Mesothelial cell of epicardium (in vitro differentiated cells): ENCODE measurements at regions not wholly inside any gene's neighbourhood (a gene's known extent, or its start where the extent isn't known, plus 50 kb on each side); places are given as distances from the start of the nearest gene placed in this dataset.
A peak's percentile ranks its signal among the peaks of the same experiment; 100 is the strongest.

Experiments
- DNase-seq, 2 experiments: peaks; one replicate each; pipeline ENCODE4 v3.0.0; 2021; ENCODE audit warnings: low spot score in 2 of 2; ENCODE audit not compliant: unreplicated experiment in 2 of 2
- H3K27ac Mint-ChIP-seq: 2 replicates; pipeline ENCODE4 v1.8.0; 2021; ENCODE audit warnings: mixed read lengths
- H3K27me3 Mint-ChIP-seq: 2 replicates; pipeline ENCODE4 v1.8.0; 2021; ENCODE audit warnings: low read depth, mixed read lengths
- H3K36me3 Mint-ChIP-seq: 2 replicates; pipeline ENCODE4 v1.8.0; 2021; ENCODE audit warnings: mixed read lengths
- H3K4me1 Mint-ChIP-seq: 2 replicates; pipeline ENCODE4 v1.8.0; 2021; ENCODE audit warnings: mixed read lengths
- H3K4me3 Mint-ChIP-seq: 2 replicates; pipeline ENCODE4 v1.8.0; 2021; ENCODE audit warnings: mild to moderate bottlenecking, moderate library complexity, mixed read lengths
- H3K9me3 Mint-ChIP-seq: 2 replicates; pipeline ENCODE4 v1.8.0; 2021; ENCODE audit warnings: mixed read lengths
- TF ChIP-seq, protein P1 (sequence below): fragments of 200-600 bp; sonication (generic); IDR thresholded peaks from one replicate; pipeline ENCODE4 v1.5.0; 2021; ENCODE audit warnings: antibody characterized with exemption; ENCODE audit not compliant: unreplicated experiment

DNA sequence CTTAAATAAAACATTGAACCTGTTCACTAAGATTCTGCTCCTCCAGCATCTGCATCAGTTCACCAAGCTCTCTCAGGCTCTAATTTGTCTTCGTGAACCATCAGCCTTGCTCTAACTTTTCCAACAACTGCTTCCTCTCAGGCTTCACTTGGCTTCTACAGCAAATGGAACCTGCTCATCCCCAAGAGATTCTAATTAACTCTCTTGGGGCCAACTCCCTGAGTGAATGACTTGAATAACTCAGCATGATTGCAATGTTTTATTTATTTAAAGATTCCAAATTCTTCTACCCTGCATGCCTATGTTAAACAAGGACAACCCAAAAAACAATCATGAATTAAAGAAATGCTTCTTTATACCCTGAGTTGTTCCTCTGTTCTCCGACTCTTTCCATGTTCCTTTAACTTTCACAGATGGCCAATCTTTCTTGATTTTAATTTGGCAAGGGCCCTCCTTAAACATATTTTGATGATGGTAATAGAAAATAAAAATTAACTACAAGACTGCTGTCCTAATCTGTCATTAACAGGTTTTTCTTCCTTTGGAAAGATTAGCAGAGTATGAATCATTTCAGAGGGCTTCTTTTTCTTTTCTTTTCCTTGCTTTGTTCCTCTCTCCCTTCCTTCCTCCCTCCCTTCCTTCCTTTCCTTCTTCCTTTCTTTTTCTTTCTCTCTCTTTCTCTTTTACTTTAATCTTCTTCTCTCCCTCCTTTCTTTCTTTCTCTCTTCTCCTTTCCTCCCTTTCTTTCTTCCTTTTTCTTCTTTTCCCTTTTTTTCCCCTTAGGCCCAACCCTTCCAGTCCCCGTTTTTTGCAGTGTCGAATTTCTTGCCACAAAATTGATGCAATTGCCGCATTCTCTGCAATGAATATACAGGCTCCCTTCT lies 195.0 kb upstream of the RHOBTB1 start:
- no peaks in the 10 kb centered on the region for H3K27me3 Mint-ChIP-seq
- peak overlapping the region; percentile 43 for H3K27ac Mint-ChIP-seq
- no peak for DNase-seq
- H3K4me3 Mint-ChIP-seq, result no peak overlapping the region
- peaks cover 17% of the 10 kb centered on the region for H3K9me3 Mint-ChIP-seq
- TF ChIP-seq, protein P1, sequence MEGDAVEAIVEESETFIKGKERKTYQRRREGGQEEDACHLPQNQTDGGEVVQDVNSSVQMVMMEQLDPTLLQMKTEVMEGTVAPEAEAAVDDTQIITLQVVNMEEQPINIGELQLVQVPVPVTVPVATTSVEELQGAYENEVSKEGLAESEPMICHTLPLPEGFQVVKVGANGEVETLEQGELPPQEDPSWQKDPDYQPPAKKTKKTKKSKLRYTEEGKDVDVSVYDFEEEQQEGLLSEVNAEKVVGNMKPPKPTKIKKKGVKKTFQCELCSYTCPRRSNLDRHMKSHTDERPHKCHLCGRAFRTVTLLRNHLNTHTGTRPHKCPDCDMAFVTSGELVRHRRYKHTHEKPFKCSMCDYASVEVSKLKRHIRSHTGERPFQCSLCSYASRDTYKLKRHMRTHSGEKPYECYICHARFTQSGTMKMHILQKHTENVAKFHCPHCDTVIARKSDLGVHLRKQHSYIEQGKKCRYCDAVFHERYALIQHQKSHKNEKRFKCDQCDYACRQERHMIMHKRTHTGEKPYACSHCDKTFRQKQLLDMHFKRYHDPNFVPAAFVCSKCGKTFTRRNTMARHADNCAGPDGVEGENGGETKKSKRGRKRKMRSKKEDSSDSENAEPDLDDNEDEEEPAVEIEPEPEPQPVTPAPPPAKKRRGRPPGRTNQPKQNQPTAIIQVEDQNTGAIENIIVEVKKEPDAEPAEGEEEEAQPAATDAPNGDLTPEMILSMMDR, result no peak
- H3K36me3 Mint-ChIP-seq, result peaks cover 5% of the 10 kb centered on the region
- H3K4me1 Mint-ChIP-seq, result peaks cover 23% of the 10 kb centered on the region

DNA sequence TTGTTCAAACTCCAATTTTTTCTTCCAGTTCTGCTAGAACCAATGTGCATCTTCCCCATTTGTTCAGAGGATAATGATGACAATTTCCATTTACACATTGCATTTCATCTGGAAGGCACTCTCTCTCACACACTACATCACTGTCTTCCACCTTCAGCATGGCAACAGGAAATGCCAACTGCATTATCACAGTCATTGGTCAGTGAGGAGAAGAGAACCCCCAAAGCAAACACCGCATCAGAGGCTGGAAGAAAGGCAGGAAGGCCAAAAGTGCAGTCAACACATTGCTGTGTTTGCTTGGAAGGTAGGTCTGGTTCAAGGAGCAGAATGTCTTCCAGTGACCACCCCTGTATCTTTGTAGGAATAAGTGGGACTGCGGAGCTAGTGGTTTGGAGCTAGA lies 192.2 kb upstream of the RHOBTB1 start:
- no peak overlapping the region for H3K4me3 Mint-ChIP-seq
- H3K9me3 Mint-ChIP-seq, result peaks cover 18% of the 10 kb centered on the region
- no peak for DNase-seq
- H3K27ac Mint-ChIP-seq, result no peak overlapping the region
- H3K27me3 Mint-ChIP-seq, result no peaks in the 10 kb centered on the region
- H3K36me3 Mint-ChIP-seq, result peaks cover 3% of the 10 kb centered on the region
- TF ChIP-seq, protein P1, result no peak
- peaks cover 23% of the 10 kb centered on the region for H3K4me1 Mint-ChIP-seq

DNA sequence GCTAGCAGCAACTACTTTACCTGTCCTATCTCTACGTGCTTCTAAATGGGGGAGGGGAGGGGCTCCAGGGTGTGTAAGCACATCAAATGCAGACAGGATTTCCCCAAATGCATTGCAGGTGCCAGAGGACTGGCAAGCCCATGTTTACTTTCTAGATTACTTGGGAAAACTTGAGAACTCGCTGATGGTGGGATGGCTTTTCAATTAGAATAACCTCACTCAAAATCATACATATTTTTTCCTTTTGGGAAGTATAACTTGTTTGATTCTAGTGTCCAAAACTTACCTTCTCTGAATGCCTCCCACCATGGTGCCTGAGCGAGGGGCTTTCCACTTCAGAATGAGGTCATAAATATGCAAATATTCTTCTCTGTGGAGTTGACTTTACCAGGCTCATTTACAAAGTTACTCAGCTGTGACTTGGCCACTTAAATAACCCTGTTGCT lies 191.3 kb upstream of the RHOBTB1 start:
- H3K36me3 Mint-ChIP-seq, result peaks cover 3% of the 10 kb centered on the region
- H3K4me3 Mint-ChIP-seq, result no peak overlapping the region
- peaks cover 25% of the 10 kb centered on the region for H3K4me1 Mint-ChIP-seq
- TF ChIP-seq, protein P1, result no peak
- no peak overlapping the region for H3K27ac Mint-ChIP-seq
- peaks cover 18% of the 10 kb centered on the region for H3K9me3 Mint-ChIP-seq
- DNase-seq, result no peak
- H3K27me3 Mint-ChIP-seq, result no peaks in the 10 kb centered on the region

DNA sequence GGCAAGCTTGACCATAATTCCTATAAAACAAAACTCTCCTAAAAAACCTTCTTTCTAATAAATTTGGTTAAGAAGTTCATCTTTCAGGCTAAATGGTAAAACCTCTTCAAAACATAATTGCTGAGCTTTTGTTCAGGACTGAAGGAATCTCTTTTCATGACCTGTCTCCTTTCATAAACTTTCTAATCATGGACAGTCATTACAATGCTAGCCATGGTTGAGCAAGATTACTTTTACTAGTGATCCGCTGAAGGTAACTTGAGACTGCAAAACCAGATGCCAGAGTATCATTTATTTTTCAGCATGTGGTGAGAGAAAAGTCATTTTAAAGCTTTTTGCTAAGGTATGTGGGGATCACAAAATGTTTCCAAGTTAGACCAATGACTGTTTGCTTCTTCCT lies 186.4 kb upstream of the RHOBTB1 start:
- peaks cover 3% of the 10 kb centered on the region for H3K36me3 Mint-ChIP-seq
- H3K27ac Mint-ChIP-seq, result peak overlapping the region; percentile 44
- no peak overlapping the region for H3K4me3 Mint-ChIP-seq
- TF ChIP-seq, protein P1, result no peak
- peaks cover 13% of the 10 kb centered on the region for H3K4me1 Mint-ChIP-seq
- H3K9me3 Mint-ChIP-seq, result peaks cover 22% of the 10 kb centered on the region
- no peak for DNase-seq
- no peaks in the 10 kb centered on the region for H3K27me3 Mint-ChIP-seq

DNA sequence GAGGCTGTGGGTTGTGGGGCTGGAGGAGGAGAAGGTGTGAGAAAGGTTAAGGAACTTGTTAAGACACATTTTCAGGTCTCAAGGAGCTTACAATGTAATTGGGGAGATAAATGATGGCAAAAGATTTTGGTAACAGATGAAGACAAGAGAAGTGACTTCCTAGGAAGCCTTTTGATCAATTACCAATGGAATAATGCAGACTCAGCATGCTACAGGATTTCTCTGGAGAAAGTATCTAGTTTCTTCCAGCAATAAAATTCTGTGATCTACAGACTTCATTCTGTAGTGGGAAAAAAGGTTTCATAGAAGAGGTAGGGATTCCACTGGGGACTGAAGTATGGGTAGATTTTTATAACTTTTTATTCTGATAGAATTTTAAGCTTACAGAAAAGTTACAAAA lies 184.2 kb upstream of the RHOBTB1 start:
- Mint-ChIP-seq H3K27ac (no peak overlapping the region), H3K27me3 (no peaks in the 10 kb centered on the region), H3K4me3 (no peak overlapping the region), H3K36me3 (no peaks in the 10 kb centered on the region), H3K4me1 (peaks cover 13% of the 10 kb centered on the region), H3K9me3 (peaks cover 5% of the 10 kb centered on the region)
- no peak for DNase-seq
- TF ChIP-seq, protein P1, result no peak
